ENCODE measurements at regions not wholly inside any gene's neighbourhood (a gene's known extent, or its start where the extent isn't known, plus 50 kb on each side); places are given as distances from the start of the nearest gene placed in this dataset.

GRCh38 chr5:7250611-7251010 lies 145.3 kb upstream of the ADCY2 start:
- TF ChIP-seq, protein P1, sequence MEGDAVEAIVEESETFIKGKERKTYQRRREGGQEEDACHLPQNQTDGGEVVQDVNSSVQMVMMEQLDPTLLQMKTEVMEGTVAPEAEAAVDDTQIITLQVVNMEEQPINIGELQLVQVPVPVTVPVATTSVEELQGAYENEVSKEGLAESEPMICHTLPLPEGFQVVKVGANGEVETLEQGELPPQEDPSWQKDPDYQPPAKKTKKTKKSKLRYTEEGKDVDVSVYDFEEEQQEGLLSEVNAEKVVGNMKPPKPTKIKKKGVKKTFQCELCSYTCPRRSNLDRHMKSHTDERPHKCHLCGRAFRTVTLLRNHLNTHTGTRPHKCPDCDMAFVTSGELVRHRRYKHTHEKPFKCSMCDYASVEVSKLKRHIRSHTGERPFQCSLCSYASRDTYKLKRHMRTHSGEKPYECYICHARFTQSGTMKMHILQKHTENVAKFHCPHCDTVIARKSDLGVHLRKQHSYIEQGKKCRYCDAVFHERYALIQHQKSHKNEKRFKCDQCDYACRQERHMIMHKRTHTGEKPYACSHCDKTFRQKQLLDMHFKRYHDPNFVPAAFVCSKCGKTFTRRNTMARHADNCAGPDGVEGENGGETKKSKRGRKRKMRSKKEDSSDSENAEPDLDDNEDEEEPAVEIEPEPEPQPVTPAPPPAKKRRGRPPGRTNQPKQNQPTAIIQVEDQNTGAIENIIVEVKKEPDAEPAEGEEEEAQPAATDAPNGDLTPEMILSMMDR (IDR thresholded peaks at IDR 0.05): no peak
- TF ChIP-seq EZH2 (IDR thresholded peaks at IDR 0.05; ENCODE audit: borderline replicate concordance, insufficient read depth, low read depth, low read length, poor library complexity, severe bottlenecking): no peak
